ENCODE measurements at regions not wholly inside any gene's neighbourhood (a gene's known extent, or its start where the extent isn't known, plus 50 kb on each side); places are given as distances from the start of the nearest gene placed in this dataset.

GRCh38 chr3:117150628-117151027, 441.0 kb downstream of the TUSC7 start:
- no peaks in the 10 kb centered on the region for H3K4me1 ChIP-seq (ENCODE audit: low read depth)
- H3K9me3 ChIP-seq = no peaks in the 10 kb centered on the region
- no peaks in the 10 kb centered on the region for H3K36me3 ChIP-seq (ENCODE audit: low read depth)
- TF ChIP-seq CTCF (IDR thresholded peaks at IDR 0.05) = no peak
- no peak overlapping the region for H3K4me3 ChIP-seq
- ATAC-seq = no peak
- DNase-seq = no peak
- intact Hi-C loops (cut with DNase I, micrococcal nuclease) = no loop called here

- Histone ChIP-seq H3K4me3 (no peak overlapping the region), H3K9me3 (no peaks in the 10 kb centered on the region), H3K36me3 (ENCODE audit: low read depth) (no peaks in the 10 kb centered on the region), H3K4me1 (ENCODE audit: low read depth) (no peaks in the 10 kb centered on the region)
- intact Hi-C loops (cut with DNase I, micrococcal nuclease) = no loop called here
- DNase-seq = no peak
- no peak for TF ChIP-seq CTCF (IDR thresholded peaks at IDR 0.05)
- ATAC-seq = no peak
Measured at GRCh38 chr3:117160176-117160575, 450.6 kb downstream of the TUSC7 start.

GRCh38 chr3:117161816-117162215, 452.2 kb downstream of the TUSC7 start:
- no peak for DNase-seq

GRCh38 chr3:117165176-117165575, 455.6 kb downstream of the TUSC7 start:
- Histone ChIP-seq H3K36me3 (ENCODE audit: low read depth) (no peaks in the 10 kb centered on the region), H3K4me1 (ENCODE audit: low read depth) (no peaks in the 10 kb centered on the region), H3K4me3 (no peak overlapping the region), H3K9me3 (no peaks in the 10 kb centered on the region)
- DNase-seq (no peak), ATAC-seq (no peak)
- intact Hi-C loops (cut with DNase I, micrococcal nuclease) = no loop called here
- no peak for TF ChIP-seq CTCF (IDR thresholded peaks at IDR 0.05)

More at GRCh38 chr3:117161816-117162215, 452.2 kb downstream of the TUSC7 start:
- no peaks in the 10 kb centered on the region for H3K36me3 ChIP-seq (ENCODE audit: low read depth)
- no peak overlapping the region for H3K4me3 ChIP-seq
- no peak for TF ChIP-seq CTCF (IDR thresholded peaks at IDR 0.05)
- no peaks in the 10 kb centered on the region for H3K9me3 ChIP-seq
- no peak for ATAC-seq
- intact Hi-C loops (cut with DNase I, micrococcal nuclease) = no loop called here
- no peaks in the 10 kb centered on the region for H3K4me1 ChIP-seq (ENCODE audit: low read depth)

- Histone ChIP-seq H3K4me1 (ENCODE audit: low read depth) (no peaks in the 10 kb centered on the region), H3K4me3 (no peak overlapping the region), H3K36me3 (ENCODE audit: low read depth) (no peaks in the 10 kb centered on the region), H3K9me3 (no peaks in the 10 kb centered on the region)
- no peak for ATAC-seq
- intact Hi-C loops (cut with DNase I, micrococcal nuclease) = no loop called here
- TF ChIP-seq CTCF (IDR thresholded peaks at IDR 0.05) = no peak
- DNase-seq = no peak
Measured at GRCh38 chr3:117165601-117166051, 456.0 kb downstream of the TUSC7 start.

GRCh38 chr3:117168896-117169295, 459.3 kb downstream of the TUSC7 start:
- no peak overlapping the region for H3K4me3 ChIP-seq
- no peak for TF ChIP-seq CTCF (IDR thresholded peaks at IDR 0.05)
- ATAC-seq (no peak), DNase-seq (no peak)
- H3K36me3 ChIP-seq (ENCODE audit: low read depth) = no peaks in the 10 kb centered on the region
- H3K9me3 ChIP-seq = no peaks in the 10 kb centered on the region
- intact Hi-C loops (cut with DNase I, micrococcal nuclease) = no loop called here
- no peaks in the 10 kb centered on the region for H3K4me1 ChIP-seq (ENCODE audit: low read depth)
